SKM-1 treated with dmso at 0.1 percent for 144 hours (cell line): ENCODE measurements at regions not wholly inside any gene's neighbourhood (a gene's known extent, or its start where the extent isn't known, plus 50 kb on each side); places are given as distances from the start of the nearest gene placed in this dataset.
A peak's percentile ranks its signal among the peaks of the same experiment; 100 is the strongest.

Source experiments
- DNase-seq: peaks from one replicate; lab custom pipeline; 2025; ENCODE audit not compliant: unreplicated experiment; lab: John Stamatoyannopoulos, UW

DNA sequence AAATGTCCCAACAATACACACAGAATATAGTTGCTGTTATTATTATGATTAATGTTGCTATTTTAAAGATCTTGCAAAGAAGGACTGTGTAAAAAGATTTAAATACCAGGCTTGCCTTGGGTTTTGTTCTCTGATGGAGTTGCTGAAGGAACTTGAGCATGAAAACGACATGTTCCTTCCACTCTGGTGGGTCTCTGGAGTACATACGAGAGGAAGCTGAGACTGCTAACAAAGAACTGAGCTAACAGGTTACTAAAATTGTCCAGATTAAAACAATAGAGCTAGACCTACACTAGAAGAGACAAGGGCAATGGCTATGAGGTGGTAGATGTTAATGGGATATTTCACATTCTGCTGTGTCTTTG lies 612.2 kb downstream of the TSN start:
- DNase-seq = no peak

DNA sequence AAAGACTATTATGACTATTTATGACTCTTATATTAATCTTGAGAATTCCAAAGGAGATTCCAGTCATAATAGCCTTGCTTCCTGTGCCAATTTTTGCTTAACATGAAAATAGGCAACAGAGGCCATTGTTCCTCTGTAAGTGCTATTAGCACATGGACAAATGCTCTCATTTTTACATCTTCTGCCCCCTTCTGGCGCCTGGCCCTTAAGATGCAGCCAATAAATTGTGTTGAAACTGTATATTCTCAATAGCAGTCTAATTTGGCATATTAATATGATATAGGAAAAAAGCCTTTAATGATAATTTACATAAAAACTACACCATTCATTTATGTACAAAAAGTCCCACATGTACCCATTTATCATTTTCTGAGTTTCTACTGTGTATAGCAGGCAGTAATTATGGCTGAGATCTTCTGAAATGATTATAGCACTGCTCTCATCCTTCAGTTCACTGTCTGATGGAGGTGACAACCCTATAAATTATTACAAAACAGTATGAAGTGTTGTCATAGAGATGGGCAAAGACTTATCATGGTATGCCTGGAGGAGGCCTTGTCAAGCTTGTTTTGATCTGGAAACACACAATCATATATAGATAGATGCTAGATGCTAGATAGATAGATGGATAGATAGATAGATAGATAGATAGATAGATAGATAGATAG lies 613.3 kb downstream of the TSN start:
- DNase-seq = no peak

DNA sequence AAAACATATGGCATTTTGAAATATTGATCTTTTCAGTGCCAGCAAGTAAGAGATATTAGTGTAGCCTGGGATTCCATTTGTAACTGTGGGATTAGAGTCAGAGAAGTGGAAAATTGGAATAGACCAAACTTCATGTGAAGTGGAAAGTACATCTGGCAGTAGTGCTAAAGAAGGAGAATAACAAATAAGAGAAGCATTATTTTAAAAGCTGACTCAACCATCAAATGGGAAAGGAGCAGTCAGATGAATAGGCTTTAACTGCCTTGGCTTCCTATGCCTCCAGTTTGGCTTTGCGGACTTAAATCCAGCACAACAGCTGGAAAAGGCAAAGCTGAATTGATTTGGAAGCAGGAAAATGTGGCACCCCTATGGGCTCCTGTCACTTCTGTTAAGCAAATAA lies 623.1 kb downstream of the TSN start:
- no peak for DNase-seq

DNA sequence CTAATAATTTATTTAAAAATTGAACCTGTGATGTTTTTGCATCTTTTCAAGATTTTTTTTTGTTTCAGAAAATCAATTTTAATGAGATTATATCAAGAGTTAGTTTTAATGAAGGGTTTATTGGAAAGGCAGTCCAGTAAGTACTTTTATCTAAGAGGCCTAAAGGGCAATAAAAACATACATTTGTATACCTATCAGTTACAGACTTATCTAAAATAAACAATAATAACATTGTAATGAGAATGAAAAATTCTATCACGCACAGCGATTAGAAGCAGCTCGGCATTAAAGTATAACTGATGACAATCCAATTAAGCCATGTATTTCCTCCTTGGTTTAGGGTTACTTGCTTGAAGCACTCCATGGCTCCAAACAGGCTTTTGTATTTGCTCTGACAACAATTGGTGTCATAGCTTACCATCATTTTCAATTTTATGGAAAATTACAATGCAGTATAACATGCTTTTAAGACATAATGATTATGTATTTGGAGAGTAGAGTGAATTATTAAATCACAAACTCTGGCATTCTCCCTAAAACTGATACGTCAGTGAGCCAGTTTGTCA lies 629.4 kb downstream of the TSN start:
- DNase-seq = no peak

DNA sequence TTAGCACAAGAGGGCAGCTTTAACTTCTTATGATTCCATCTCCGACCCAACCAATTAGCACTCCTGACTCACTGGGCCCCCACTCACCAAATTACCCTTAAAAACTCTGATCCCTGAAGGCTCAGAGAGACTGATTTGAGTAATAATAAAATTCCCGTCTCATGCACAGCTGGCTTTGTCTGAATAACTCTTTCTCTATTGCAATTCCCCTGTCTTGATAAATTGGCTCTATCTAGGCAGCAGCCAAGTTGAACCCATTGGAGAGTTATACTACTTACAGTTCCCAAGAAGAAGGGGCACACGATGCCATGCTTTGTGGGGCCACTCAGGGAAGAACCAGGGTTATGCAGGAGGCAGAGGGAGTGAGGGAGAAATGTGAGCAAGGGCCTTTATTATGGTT lies 632.8 kb downstream of the TSN start:
- DNase-seq = no peak

DNA sequence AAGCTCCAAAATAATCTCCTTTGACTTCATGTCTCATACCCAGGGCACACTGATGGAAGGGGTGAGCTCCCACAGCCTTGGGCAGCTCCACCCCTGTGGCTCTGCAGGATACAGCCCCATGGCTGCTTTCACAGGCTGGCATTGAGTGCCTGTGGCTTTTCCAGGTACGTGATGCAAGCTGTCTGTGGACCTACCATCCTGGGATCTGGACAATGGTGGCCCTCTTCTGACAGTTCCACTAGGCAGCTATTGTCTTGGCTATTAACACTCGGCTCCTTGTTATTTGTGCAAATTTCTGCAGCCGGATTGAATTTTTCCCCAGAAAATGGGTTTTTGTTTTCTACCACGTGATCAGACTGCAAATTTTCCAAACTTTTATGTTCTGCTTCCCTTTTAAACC lies 634.2 kb downstream of the TSN start:
- no peak for DNase-seq

DNA sequence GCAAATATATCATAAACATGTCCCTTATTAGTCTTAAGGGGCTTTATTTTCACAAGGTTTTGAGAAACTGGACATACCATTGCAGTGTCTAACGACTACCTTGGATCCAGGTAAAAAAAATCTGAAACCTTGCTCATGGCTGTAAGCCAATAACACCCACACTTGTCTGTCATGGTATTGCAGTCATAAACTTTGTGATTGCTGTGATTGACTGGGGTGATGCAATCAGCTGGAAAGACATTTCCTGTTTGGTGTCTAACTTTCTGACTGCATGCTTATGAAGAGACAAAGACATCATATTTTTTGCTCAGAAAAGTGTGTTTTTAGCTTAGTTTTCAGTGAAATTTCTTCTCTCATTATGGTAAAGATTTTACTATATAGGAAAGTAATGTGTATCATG lies 635.0 kb downstream of the TSN start:
- DNase-seq = no peak

DNA sequence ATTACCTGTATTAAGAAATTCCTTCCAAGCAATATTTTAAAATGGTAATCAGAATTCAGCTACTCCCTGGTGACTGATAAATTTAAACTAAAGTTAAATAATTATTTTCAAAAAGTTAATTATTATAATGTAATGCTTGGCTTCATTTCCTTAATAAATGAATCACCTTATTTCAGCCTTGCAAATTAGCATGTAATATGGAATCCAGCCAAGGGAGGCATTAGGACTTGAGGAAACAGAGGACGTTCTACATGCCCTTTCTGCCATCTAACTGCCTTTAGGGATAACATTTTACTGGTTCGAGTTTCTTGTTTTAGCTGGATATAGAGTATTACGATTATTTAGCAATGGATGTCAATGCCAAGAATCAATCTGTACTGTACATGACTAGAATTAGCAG lies 636.3 kb downstream of the TSN start:
- DNase-seq = no peak

DNA sequence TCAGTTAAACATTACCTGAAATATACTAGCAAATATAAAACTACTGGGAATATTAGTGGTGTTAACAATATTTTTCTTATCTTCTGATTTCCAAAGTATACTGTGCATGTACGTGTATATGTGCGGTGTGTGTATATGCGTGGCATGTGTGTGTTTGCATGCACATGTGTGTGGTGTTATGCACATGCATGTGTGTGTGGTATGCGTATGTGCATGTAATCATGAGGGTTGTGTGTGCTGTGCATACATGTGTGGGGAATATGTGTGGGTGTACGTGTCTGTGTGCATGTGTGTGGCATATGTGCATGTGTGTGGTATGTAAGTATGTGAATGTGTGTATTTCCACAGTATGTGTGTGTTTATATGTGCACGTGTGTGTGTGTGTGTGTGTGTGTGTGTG lies 640.2 kb downstream of the TSN start:
- no peak for DNase-seq

DNA sequence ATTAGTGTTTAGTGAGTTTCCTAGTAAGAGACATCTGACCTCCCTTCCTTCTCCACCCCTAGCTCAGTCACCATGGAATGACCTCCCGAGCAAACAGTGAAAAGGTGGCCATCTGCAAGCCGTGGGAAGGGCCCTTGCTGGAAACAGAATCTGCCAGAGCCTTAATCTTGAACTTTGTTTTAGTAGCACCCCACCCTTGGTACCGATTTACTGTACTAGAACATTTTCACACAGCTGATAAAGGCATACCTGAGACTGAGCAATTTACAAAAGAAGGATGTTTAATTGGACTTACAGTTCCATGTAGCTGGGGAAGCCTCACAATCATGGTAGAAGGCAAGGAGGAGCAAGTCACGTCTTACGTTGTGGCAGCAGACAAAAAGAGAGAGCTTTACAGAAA lies 655.8 kb downstream of the TSN start:
- no peak for DNase-seq

DNA sequence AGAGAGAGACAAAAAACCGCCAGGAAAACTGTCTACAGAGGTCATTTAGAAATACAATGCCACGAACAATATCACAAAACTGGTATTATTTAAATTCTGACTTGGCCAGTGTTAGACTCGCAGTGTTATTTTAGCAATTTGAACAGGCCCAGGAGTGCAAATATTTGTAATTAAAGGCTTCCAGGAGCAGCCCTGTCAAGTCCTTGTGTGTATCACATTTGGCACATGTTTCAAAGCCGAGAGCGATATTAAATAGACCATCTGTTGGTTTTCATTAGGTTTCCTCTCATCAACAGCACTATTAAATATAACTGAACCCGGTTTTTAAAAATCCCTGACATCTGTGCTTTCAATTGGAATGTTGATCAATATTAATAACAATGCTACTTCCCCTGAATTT lies 656.9 kb downstream of the TSN start:
- no peak for DNase-seq

DNA sequence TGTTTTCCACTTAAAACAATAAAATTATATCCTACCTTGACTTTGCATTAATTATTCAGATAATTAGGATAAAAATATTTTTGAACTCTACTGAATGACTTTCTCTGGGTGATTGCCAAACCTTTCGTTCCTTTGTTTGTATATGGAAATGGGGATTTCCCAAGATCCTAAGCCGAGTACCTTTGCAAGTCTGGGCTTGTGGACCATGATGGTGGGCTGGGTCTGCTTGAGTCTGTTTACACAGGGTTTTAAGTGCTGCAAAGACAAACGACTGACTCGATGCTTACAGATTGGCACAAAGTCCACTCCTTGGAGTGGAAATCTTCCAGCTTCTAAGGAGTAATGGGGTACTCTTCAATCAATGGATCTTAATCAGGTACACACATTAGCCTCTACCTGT lies 659.5 kb downstream of the TSN start:
- no peak for DNase-seq

DNA sequence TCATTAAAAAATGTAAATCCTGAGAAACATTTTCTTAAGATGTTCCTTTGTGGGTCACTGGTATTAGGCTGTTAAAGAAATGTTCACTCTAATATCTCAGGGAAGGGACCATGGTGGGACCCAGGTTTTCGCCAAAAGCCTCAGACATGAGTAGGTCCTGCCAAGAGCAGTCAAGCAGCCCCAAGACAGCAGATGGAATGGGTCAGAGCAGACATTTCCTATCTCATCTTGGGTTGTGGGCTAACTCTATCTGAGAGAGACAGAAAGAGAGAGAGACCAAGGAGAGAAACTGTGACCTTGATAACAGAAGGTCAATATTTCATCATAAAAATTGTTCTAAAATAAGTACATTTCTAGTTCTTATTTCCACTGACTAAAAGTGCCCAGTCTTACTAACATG lies 661.7 kb downstream of the TSN start:
- no peak for DNase-seq

DNA sequence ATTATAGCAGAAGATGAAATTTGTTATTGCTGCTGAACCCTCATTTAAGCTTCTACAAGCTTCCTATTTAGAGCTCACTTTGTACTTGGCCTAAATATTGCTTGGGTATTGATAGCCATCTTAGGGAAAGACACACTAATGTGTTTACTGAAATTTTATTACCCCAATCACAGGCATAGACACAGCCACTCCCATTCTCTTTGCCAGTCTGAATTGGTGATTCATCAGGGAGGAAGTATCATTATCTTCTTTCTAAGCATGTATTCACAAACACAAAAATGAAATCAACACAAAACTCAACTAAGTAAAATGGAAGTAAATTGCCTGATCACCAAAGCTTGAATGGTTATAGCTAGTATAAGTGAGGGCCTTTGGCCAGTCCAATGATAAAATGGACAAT lies 666.3 kb downstream of the TSN start:
- no peak for DNase-seq

DNA sequence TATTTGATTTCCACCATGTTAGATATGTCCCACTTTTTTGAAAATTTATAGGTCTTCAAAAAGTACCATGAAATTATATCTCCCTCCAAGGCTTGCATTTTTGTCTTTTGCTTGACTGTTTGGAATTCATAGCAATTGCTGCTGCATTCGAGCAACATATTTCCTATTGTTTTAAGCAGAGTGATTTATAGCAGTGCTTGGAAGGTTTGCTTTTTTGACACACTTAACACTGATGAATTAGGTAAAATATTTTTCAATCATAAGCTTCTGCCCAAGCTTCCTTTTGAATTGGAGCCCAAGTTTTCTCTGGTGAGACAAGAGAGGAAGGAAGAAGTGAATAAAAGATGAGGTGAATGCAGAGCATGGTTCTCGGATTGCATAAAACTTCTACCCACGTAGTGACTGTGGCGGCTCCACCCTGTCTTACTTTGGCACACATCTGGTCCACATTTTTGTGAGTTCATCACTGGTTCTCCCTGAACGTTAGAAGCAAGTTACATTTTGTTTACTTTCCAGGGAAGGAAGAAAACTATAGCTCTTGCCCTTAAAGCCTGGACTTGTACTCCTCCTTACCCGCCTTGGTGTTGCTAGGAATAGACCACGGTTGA lies 667.0 kb downstream of the TSN start:
- no peak for DNase-seq

DNA sequence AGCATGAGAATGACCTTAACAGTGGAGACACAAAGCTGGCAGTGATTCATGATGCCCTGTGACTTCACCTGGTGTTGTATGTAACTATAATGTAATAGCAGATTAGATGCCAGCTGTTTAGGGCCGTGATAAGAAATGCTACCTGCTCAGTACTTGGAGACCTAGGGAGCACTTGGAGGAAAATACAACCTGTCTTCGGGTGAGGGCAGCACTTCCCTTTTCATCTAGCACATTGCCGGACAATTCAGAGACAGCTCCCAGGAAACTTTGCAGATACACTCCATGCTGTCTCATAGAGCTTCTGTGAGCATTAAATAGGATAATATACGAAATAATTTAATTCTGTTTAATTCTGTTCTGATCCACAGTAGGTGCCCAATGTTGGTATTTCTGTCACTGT lies 668.5 kb downstream of the TSN start:
- DNase-seq = no peak

DNA sequence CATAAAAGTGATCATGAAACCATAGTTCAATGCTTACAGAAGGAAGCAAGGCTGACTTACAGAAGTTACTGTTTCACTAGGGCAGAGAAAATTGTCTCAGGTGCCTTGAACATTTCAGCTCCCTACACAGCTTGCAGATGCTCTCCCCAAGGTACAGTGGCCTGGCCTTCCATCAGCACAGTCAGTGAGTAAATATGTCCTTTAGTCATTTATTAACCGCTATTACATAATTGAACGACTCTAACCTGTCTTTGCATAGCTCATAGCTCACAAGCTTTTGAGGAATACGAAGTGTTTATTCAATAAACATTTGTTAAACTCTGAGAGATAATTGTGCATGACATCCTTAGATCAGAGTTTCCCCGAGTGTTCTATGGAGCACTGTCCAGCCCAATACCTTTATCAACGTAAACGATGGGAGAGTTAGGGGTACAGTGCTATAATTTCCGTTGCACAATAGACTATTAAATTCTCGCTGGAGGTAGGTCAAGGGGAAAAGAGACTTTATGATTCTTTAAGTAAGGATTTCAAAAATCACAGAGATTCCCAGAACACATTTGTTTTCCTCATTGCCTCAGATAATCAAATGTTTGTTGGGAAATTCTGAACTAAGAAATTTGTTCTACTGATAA lies 677.8 kb downstream of the TSN start:
- DNase-seq = no peak

DNA sequence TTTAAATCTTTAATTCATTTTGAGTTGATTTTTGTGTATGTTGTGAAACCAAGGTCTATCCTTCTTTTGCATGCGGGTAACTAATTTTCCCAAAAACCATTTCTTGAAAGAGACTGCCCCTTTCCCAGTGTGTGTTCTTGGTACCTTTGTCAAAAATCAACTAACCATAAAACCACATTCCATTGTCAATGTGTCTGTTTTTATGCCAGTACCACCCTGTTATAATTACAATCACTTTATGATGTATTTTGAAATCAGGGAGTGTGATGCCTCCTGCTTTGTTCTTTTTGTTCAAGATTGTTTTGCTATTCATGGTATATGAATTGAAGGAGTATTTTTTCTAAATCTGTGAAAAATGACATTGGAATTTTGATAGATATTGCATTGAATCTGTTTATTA lies 689.6 kb downstream of the TSN start:
- DNase-seq = no peak

DNA sequence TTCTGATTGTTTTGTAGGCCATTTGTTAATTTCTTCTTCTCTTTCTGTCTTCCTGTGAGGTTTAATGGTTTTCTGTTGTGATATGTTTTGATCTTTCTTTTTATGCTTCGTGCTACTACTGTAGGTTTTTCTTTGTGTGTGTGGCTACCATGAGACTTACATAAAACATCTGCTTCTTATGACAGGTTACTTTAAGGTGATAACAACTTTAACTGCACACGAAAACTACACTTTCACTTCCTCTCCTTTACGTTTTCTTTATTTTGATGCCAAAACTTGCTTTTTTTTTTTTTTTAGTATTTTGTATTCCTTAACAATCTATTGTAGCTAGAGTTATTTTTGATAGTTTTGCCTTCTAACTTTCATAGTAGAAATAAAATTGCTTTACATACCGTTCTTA lies 691.3 kb downstream of the TSN start:
- no peak for DNase-seq

DNA sequence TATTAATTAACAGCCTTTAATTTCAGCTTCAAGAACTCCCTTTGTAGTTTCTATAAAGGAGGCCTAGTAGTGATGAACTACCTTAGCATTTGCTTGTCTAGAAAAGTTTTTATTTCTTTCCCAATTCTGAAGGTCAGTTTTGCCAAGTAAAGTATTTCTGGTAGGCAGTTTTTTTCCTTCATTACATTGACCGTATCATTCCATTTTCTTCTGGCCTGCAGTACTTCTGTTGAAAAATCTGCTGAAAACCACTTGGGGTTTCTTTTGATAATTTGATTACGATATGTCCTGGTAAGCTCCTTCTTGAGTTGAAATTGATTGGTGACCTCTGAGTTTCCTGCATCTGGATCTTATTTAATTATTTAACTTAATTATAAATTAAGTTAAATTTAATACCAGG lies 691.8 kb downstream of the TSN start:
- no peak for DNase-seq

DNA sequence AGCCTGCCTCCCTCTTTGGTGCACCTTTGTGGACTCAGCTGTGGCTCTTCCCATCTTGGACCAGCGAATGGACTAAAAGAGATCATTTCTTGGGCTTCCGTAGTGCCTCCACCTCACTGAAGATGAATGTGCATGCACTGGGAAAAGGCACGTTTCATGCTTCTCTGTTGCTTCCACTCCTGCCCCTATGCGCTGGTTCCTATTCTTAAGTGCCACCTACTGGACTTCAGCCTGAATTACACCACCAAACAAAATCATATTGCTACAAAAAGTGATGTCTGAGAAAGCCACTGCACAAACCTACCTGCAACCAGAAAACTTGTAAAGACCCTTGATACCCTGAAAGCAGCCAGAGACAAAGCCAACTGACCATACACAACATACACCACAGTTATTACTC lies 695.6 kb downstream of the TSN start:
- peak; percentile 14 for DNase-seq

DNA sequence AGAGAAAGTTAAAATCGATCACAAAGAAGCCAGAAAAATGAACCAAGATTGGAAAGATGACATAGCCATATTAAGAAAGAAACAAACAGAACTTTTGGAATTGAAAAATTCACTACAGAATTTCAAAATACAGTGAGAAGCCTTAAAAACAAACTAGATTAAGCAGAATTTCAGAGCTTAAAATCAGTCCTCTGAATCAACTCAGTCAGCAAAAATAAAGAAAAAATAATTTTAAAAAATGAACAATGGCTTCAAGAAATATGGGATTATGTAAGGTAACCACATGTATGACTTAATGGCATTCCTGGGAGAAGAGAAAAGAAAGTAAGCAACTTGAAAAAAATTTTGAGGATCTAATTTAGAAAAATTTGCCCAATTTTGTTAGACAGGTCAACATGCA lies 696.2 kb downstream of the TSN start:
- no peak for DNase-seq

DNA sequence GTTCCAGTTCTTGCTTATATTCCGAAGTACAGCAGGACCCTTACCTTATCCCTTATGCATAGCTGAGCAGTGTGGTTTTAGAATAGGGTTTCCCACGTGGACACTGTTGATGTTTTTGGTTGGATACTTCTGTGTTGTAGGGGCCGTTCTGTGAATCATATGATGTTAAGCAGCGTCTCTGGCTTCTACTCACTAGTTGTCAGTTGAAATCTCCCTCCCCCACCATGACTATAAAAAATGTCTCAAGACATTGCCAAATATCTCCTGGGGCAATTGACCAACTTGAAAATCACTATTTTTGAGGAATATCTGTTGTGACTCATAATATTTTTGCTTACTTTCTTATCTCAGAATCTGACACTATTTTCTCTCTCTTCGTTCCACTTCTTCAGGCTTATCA lies 713.7 kb downstream of the TSN start:
- no peak for DNase-seq
